HFFc6 (cell line): ENCODE measurements at regions not wholly inside any gene's neighbourhood (a gene's known extent, or its start where the extent isn't known, plus 50 kb on each side); places are given as distances from the start of the nearest gene placed in this dataset.

Source experiments
- DNase-seq: peaks from one replicate; pipeline ENCODE4 v3.0.0-alpha.2; 2018
- H3K27ac Mint-ChIP-seq: 2 replicates; pipeline ENCODE4 v1.8.0; 2020; ENCODE audit warnings: mild to moderate bottlenecking, mixed read lengths
- H3K27me3 Mint-ChIP-seq: 2 replicates; pipeline ENCODE4 v1.8.0; 2021; ENCODE audit warnings: mild to moderate bottlenecking, moderate library complexity, mixed read lengths; ENCODE audit not compliant: insufficient read depth
- H3K36me3 Mint-ChIP-seq: 2 replicates; pipeline ENCODE4 v1.8.0; 2021; ENCODE audit warnings: low read depth, mixed read lengths
- H3K4me1 Mint-ChIP-seq: 2 replicates; pipeline ENCODE4 v1.8.0; 2020; ENCODE audit warnings: low read depth, mixed read lengths
- H3K4me3 Mint-ChIP-seq: 2 replicates; pipeline ENCODE4 v1.8.0; 2020; ENCODE audit warnings: mild to moderate bottlenecking, moderate library complexity, mixed read lengths
- H3K9me3 Mint-ChIP-seq: 2 replicates; pipeline ENCODE4 v1.8.0; 2020; ENCODE audit warnings: mild to moderate bottlenecking, mixed read lengths
- TF ChIP-seq, protein P1 (sequence below): fragments of 200-600 bp; sonication (generic); IDR thresholded peaks from 2 replicates; pipeline ENCODE4 v1.5.0; 2021; ENCODE audit warnings: antibody characterized with exemption, mild to moderate bottlenecking

DNA sequence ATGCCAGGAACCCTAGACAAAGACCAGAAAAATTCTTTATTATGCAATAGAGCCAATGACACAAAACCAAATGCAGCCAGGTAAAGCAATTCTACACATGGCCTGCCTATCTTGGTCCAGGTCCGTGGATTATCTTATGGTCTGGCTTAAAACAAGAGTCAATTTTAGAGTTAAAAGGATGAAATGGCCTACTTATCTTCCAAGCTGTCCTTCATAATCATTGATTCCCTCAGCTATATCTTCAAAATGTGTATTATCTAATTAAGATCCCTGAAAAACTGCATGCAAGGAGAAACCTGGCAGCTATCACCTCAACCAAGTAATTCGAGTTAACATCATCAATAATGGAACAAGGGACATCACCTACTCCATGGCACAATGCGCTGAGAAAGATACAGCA is 479.4 kb upstream of the NRP1 start:
- peaks cover 5% of the 10 kb centered on the region; the same call in 1 of the 2 replicates for H3K36me3 Mint-ChIP-seq
- peaks cover 8% of the 10 kb centered on the region for H3K9me3 Mint-ChIP-seq
- H3K27me3 Mint-ChIP-seq: peaks cover 9% of the 10 kb centered on the region
- no peak for DNase-seq
- no peak overlapping the region for H3K27ac Mint-ChIP-seq
- TF ChIP-seq, protein P1, sequence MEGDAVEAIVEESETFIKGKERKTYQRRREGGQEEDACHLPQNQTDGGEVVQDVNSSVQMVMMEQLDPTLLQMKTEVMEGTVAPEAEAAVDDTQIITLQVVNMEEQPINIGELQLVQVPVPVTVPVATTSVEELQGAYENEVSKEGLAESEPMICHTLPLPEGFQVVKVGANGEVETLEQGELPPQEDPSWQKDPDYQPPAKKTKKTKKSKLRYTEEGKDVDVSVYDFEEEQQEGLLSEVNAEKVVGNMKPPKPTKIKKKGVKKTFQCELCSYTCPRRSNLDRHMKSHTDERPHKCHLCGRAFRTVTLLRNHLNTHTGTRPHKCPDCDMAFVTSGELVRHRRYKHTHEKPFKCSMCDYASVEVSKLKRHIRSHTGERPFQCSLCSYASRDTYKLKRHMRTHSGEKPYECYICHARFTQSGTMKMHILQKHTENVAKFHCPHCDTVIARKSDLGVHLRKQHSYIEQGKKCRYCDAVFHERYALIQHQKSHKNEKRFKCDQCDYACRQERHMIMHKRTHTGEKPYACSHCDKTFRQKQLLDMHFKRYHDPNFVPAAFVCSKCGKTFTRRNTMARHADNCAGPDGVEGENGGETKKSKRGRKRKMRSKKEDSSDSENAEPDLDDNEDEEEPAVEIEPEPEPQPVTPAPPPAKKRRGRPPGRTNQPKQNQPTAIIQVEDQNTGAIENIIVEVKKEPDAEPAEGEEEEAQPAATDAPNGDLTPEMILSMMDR: no peak
- no peak overlapping the region for H3K4me3 Mint-ChIP-seq
- H3K4me1 Mint-ChIP-seq: no peaks in the 10 kb centered on the region

GRCh38 chr10:33813415-33813814 is 478.9 kb upstream of the NRP1 start:
- H3K36me3 Mint-ChIP-seq: peaks cover 5% of the 10 kb centered on the region; the same call in 1 of the 2 replicates
- H3K4me3 Mint-ChIP-seq: no peak overlapping the region
- peaks cover 8% of the 10 kb centered on the region for H3K9me3 Mint-ChIP-seq
- H3K4me1 Mint-ChIP-seq: peaks cover 4% of the 10 kb centered on the region
- H3K27ac Mint-ChIP-seq: no peak overlapping the region
- TF ChIP-seq, protein P1: no peak
- DNase-seq: no peak
- H3K27me3 Mint-ChIP-seq: peaks cover 10% of the 10 kb centered on the region

- Mint-ChIP-seq H3K36me3 (peaks cover 5% of the 10 kb centered on the region; the same call in 1 of the 2 replicates), H3K9me3 (peaks cover 8% of the 10 kb centered on the region), H3K27ac (no peak overlapping the region), H3K27me3 (peaks cover 12% of the 10 kb centered on the region), H3K4me3 (no peak overlapping the region), H3K4me1 (peaks cover 10% of the 10 kb centered on the region)
- no peak for DNase-seq
- TF ChIP-seq, protein P1: no peak
Measured at GRCh38 chr10:33812586-33812985, 478.1 kb upstream of the NRP1 start.

GRCh38 chr10:33810986-33811385 is 476.5 kb upstream of the NRP1 start:
- Mint-ChIP-seq H3K4me1 (peaks cover 10% of the 10 kb centered on the region), H3K27ac (no peak overlapping the region), H3K27me3 (peaks cover 12% of the 10 kb centered on the region), H3K4me3 (no peak overlapping the region), H3K36me3 (peaks cover 5% of the 10 kb centered on the region; the same call in 1 of the 2 replicates), H3K9me3 (peaks cover 8% of the 10 kb centered on the region)
- DNase-seq: no peak
- TF ChIP-seq, protein P1: no peak

DNA sequence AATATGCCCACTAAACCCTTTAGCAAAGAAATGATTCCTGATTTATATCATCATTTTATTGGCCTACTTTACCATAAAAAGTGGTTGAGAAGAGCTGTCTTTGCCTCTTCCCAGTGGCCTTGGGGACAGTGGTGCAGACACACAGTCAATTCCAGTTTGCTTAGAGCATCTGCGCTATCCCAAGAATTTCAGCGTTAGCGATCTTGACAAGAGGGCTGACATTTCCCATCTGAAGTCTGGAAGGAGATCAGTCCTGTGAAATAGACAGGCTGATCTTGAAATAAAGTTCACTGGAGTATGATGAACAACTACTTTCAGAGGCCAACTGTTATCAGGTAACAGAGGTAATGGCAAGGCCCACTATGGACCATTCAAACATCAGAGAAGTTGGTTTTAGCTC is 475.3 kb upstream of the NRP1 start:
- no peak for DNase-seq
- H3K9me3 Mint-ChIP-seq: peaks cover 4% of the 10 kb centered on the region

More for the DNA sequence above, 475.3 kb upstream of the NRP1 start:
- Mint-ChIP-seq H3K27ac (no peak overlapping the region), H3K27me3 (peaks cover 12% of the 10 kb centered on the region), H3K36me3 (no peaks in the 10 kb centered on the region; the same call in 1 of the 2 replicates), H3K4me1 (peaks cover 10% of the 10 kb centered on the region), H3K4me3 (no peak overlapping the region)
- TF ChIP-seq, protein P1: no peak
